ENCODE measurements at regions not wholly inside any gene's neighbourhood (a gene's known extent, or its start where the extent isn't known, plus 50 kb on each side); places are given as distances from the start of the nearest gene placed in this dataset.

GRCh38 chr6:54574671-54575070 lies 266.4 kb downstream of the TINAG start:
- DNase-seq, result no peak

GRCh38 chr6:54578261-54578660 lies 268.3 kb upstream of the FAM83B start:
- DNase-seq, result no peak

GRCh38 chr6:54579011-54579410 lies 267.6 kb upstream of the FAM83B start:
- no peak for DNase-seq

- no peak for DNase-seq
Measured at GRCh38 chr6:54586251-54586650, 260.3 kb upstream of the FAM83B start.

- no peak for DNase-seq
Measured at GRCh38 chr6:54587277-54587676, 259.3 kb upstream of the FAM83B start.

GRCh38 chr6:54588176-54588575 lies 258.4 kb upstream of the FAM83B start:
- DNase-seq, result no peak

GRCh38 chr6:54595844-54596243 lies 250.7 kb upstream of the FAM83B start:
- no peak for DNase-seq

- no peak for DNase-seq
Measured at GRCh38 chr6:54598787-54599313, 247.7 kb upstream of the FAM83B start.

- DNase-seq, result no peak
Measured at GRCh38 chr6:54601600-54602300, 244.8 kb upstream of the FAM83B start.

- no peak for DNase-seq
Measured at GRCh38 chr6:54602591-54602990, 244.0 kb upstream of the FAM83B start.

GRCh38 chr6:54609981-54610380 lies 236.6 kb upstream of the FAM83B start:
- DNase-seq, result no peak

- no peak for DNase-seq
Measured at GRCh38 chr6:54613596-54613995, 233.0 kb upstream of the FAM83B start.

GRCh38 chr6:54614499-54615195 lies 231.9 kb upstream of the FAM83B start:
- DNase-seq, result no peak

- DNase-seq, result no peak
Measured at GRCh38 chr6:54617730-54618129, 228.8 kb upstream of the FAM83B start.

- DNase-seq, result no peak
Measured at GRCh38 chr6:54618572-54618971, 228.0 kb upstream of the FAM83B start.

- DNase-seq, result no peak
Measured at GRCh38 chr6:54619102-54619501, 227.5 kb upstream of the FAM83B start.

- no peak for DNase-seq
Measured at GRCh38 chr6:54621285-54621684, 225.3 kb upstream of the FAM83B start.

- DNase-seq, result no peak
Measured at GRCh38 chr6:54624216-54624615, 222.4 kb upstream of the FAM83B start.

GRCh38 chr6:54624779-54625178 lies 221.8 kb upstream of the FAM83B start:
- DNase-seq, result no peak

- no peak for DNase-seq
Measured at GRCh38 chr6:54629131-54629530, 217.4 kb upstream of the FAM83B start.

GRCh38 chr6:54632984-54633565 lies 213.5 kb upstream of the FAM83B start:
- no peak for DNase-seq

- no peak for DNase-seq
Measured at GRCh38 chr6:54633601-54634000, 213.0 kb upstream of the FAM83B start.

GRCh38 chr6:54640911-54641310 lies 205.7 kb upstream of the FAM83B start:
- no peak for DNase-seq
